ENCODE measurements at regions not wholly inside any gene's neighbourhood (a gene's known extent, or its start where the extent isn't known, plus 50 kb on each side); places are given as distances from the start of the nearest gene placed in this dataset.

DNA sequence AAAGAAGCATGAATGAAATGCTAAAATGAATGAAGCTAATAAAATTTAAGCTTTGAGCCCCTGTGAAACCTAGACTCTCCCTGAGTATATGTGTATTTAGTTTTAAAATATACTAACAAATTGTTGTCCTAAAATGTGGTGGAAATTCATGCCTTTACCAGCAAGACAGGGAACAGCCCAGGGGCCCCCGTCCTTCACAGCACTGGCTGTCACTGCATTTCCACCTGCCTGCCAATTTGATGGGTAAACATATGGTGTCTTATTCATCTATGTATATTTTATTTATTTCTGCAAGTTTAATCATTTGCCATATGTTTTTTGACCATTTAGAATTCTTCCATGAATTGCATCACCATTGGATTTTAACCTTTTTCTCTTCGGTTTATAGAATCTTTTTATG is 463.7 kb upstream of the NBEA start:
- TF ChIP-seq, protein P1, sequence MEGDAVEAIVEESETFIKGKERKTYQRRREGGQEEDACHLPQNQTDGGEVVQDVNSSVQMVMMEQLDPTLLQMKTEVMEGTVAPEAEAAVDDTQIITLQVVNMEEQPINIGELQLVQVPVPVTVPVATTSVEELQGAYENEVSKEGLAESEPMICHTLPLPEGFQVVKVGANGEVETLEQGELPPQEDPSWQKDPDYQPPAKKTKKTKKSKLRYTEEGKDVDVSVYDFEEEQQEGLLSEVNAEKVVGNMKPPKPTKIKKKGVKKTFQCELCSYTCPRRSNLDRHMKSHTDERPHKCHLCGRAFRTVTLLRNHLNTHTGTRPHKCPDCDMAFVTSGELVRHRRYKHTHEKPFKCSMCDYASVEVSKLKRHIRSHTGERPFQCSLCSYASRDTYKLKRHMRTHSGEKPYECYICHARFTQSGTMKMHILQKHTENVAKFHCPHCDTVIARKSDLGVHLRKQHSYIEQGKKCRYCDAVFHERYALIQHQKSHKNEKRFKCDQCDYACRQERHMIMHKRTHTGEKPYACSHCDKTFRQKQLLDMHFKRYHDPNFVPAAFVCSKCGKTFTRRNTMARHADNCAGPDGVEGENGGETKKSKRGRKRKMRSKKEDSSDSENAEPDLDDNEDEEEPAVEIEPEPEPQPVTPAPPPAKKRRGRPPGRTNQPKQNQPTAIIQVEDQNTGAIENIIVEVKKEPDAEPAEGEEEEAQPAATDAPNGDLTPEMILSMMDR (IDR thresholded peaks at IDR 0.05): no peak
- ATAC-seq (no peak), DNase-seq (no peak), FAIRE-seq (no peak)
- Histone ChIP-seq H3K27me3 (no peaks in the 10 kb centered on the region), H3K9me3 (no peaks in the 10 kb centered on the region), H3K4me1 (no peaks in the 10 kb centered on the region), H3K4me3 (no peak overlapping the region), H3K36me3 (no peaks in the 10 kb centered on the region), H3K27ac (no peak overlapping the region)
- intact Hi-C loops (cut with DNase I): no loop called here
- 68 to 77% methylated on average over 2 of the region's 2 CpGs for WGBS, 2 donors

- Histone ChIP-seq H3K9me3 (no peaks in the 10 kb centered on the region), H3K36me3 (no peaks in the 10 kb centered on the region), H3K27ac (no peak overlapping the region), H3K4me1 (no peaks in the 10 kb centered on the region), H3K27me3 (no peaks in the 10 kb centered on the region), H3K4me3 (no peak overlapping the region)
- 92 to 93% methylated on average over 2 of the region's 2 CpGs for WGBS, 2 donors
- FAIRE-seq (no peak), ATAC-seq (no peak), DNase-seq (no peak)
- intact Hi-C loops (cut with DNase I): no loop called here
- TF ChIP-seq, protein P1 (IDR thresholded peaks at IDR 0.05): no peak
Observed at GRCh38 chr13:34502011-34502410, 440.1 kb upstream of the NBEA start.

DNA sequence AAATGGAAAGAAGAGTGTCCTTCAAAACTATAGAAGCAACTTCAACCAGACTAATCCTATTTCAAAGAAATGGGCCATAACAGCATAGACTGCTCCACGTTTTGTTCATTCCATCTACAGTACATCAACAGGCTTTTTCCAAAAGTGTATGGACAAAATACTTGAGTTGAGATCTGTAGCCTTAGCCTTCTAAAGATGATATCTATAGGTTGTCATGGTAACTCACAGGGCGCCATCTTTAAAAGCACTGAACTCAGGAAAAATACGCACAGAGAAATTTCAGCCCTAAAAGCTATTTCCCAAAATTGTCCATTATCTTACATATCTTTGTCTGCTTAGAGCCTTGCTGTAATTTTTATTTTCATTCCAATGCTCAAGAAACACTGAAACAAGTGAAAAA is 439.4 kb upstream of the NBEA start:
- Histone ChIP-seq H3K4me3 (no peak overlapping the region), H3K9me3 (no peaks in the 10 kb centered on the region), H3K27ac (no peak overlapping the region), H3K4me1 (no peaks in the 10 kb centered on the region), H3K36me3 (no peaks in the 10 kb centered on the region), H3K27me3 (no peaks in the 10 kb centered on the region)
- intact Hi-C loops (cut with DNase I): no loop called here
- DNase-seq: no peak
- TF ChIP-seq, protein P1 (IDR thresholded peaks at IDR 0.05): no peak
- FAIRE-seq: no peak
- ATAC-seq: no peak
- WGBS, 2 donors: 82 to 86% methylated on average over 3 of the region's 3 CpGs

- H3K4me1 ChIP-seq: no peaks in the 10 kb centered on the region
- FAIRE-seq (no peak), DNase-seq (no peak), ATAC-seq (no peak)
- intact Hi-C loops (cut with DNase I): no loop called here
- no peak overlapping the region for H3K4me3 ChIP-seq
- no peaks in the 10 kb centered on the region for H3K9me3 ChIP-seq
- TF ChIP-seq, protein P1 (IDR thresholded peaks at IDR 0.05): no peak
- no peaks in the 10 kb centered on the region for H3K36me3 ChIP-seq
- WGBS, 2 donors: 67 to 84% methylated on average over 3 of the region's 3 CpGs
- H3K27me3 ChIP-seq: no peaks in the 10 kb centered on the region
- no peak overlapping the region for H3K27ac ChIP-seq
Observed at GRCh38 chr13:34506796-34507195, 435.3 kb upstream of the NBEA start.

GRCh38 chr13:34507630-34508029 is 434.4 kb upstream of the NBEA start:
- Histone ChIP-seq H3K27ac (no peak overlapping the region), H3K4me1 (no peaks in the 10 kb centered on the region), H3K27me3 (no peaks in the 10 kb centered on the region), H3K9me3 (no peaks in the 10 kb centered on the region), H3K4me3 (no peak overlapping the region), H3K36me3 (no peaks in the 10 kb centered on the region)
- FAIRE-seq (no peak), ATAC-seq (no peak), DNase-seq (no peak)
- intact Hi-C loops (cut with DNase I): no loop called here
- WGBS, 2 donors: 87 to 89% methylated on average over 4 of the region's 4 CpGs
- TF ChIP-seq, protein P1 (IDR thresholded peaks at IDR 0.05): no peak

Measured in pancreas (tissue), 10 donors.